ENCODE measurements at regions not wholly inside any gene's neighbourhood (a gene's known extent, or its start where the extent isn't known, plus 50 kb on each side); places are given as distances from the start of the nearest gene placed in this dataset.

GRCh38 chr1:30635391-30635975 lies 87.9 kb downstream of the MATN1 start:
- Histone ChIP-seq H3K36me3 (ENCODE audit: insufficient read depth, low read length) (no peaks in the 10 kb centered on the region), H3K9me3 (ENCODE audit: low read length) (no peaks in the 10 kb centered on the region), H4K20me1 (ENCODE audit: insufficient read depth, low read depth, low read length) (no peaks in the 10 kb centered on the region), H3K79me2 (ENCODE audit: low read length) (no peaks in the 10 kb centered on the region), H3K9ac (ENCODE audit: low read length) (no peak overlapping the region), H2AFZ (ENCODE audit: low read length) (no peak overlapping the region), H3K27ac (ENCODE audit: low read length) (no peak overlapping the region), H3K27me3 (ENCODE audit: low read length) (no peaks in the 10 kb centered on the region), H3K4me3 (ENCODE audit: low read length) (no peak overlapping the region), H3K9me2 (replicated peaks; ENCODE audit: insufficient read depth, low read length) (no peaks in the 10 kb centered on the region), H3K4me1 (ENCODE audit: low read length) (peaks cover under 1% of the 10 kb centered on the region), H3K4me2 (ENCODE audit: low read depth, low read length, poor library complexity, severe bottlenecking) (no peak overlapping the region)
- DNase-seq: no peak

DNA sequence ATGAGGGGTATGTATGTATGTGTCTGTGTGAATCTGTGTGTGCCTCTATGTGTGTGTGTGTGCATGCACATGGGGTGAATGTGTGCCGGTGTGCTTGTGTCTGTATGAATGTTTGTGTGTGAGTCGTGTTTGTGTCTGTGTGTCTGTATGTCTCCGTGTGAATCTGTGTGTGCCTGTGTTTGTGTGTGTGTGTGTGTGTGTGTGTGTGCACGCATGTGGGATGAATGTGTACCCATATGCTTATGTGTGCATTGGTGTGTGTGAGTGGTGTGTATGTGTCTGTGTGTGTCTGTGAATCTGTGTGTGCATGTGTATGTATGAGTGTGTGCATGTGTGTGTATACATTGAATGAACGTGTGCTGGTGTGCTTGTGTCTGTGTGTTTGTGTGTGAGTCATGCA lies 88.9 kb downstream of the MATN1 start:
- Histone ChIP-seq H4K20me1 (ENCODE audit: insufficient read depth, low read depth, low read length) (no peaks in the 10 kb centered on the region), H3K9me2 (replicated peaks; ENCODE audit: insufficient read depth, low read length) (no peaks in the 10 kb centered on the region), H3K27me3 (ENCODE audit: low read length) (no peaks in the 10 kb centered on the region), H3K79me2 (ENCODE audit: low read length) (no peaks in the 10 kb centered on the region), H3K27ac (ENCODE audit: low read length) (no peak overlapping the region), H3K9ac (ENCODE audit: low read length) (no peak overlapping the region), H3K4me1 (ENCODE audit: low read length) (no peaks in the 10 kb centered on the region), H3K9me3 (ENCODE audit: low read length) (no peaks in the 10 kb centered on the region), H3K4me3 (ENCODE audit: low read length) (no peak overlapping the region), H3K36me3 (ENCODE audit: insufficient read depth, low read length) (no peaks in the 10 kb centered on the region), H2AFZ (ENCODE audit: low read length) (no peak overlapping the region), H3K4me2 (ENCODE audit: low read depth, low read length, poor library complexity, severe bottlenecking) (no peak overlapping the region)
- DNase-seq: no peak

DNA sequence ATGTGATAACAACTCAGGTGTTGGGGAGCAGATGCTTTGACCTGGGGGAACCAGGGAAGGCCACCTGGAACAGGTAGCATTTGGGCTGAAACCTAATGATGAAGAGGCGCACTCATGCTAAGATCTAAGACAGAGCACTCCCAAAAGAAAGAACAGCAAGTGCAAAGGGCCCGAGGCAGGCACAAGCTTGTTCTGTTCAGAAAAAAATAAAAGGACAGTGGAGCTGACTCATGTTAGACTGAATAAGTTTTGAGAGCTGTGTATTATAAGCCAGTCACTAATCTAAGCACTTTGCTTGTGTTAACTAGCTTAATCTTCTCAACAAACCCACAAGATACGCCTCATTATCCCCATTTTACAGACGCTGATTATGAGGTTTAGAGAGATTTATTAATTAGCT lies 90.1 kb downstream of the MATN1 start:
- H3K9me2 ChIP-seq (replicated peaks; ENCODE audit: insufficient read depth, low read length): no peaks in the 10 kb centered on the region
- no peaks in the 10 kb centered on the region for H3K9me3 ChIP-seq (ENCODE audit: low read length)
- no peak for DNase-seq
- H3K4me2 ChIP-seq (ENCODE audit: low read depth, low read length, poor library complexity, severe bottlenecking): no peak overlapping the region
- no peaks in the 10 kb centered on the region for H3K4me1 ChIP-seq (ENCODE audit: low read length)
- no peaks in the 10 kb centered on the region for H3K36me3 ChIP-seq (ENCODE audit: insufficient read depth, low read length)
- H3K9ac ChIP-seq (ENCODE audit: low read length): no peak overlapping the region
- H4K20me1 ChIP-seq (ENCODE audit: insufficient read depth, low read depth, low read length): no peaks in the 10 kb centered on the region
- H3K27ac ChIP-seq (ENCODE audit: low read length): no peak overlapping the region
- H2AFZ ChIP-seq (ENCODE audit: low read length): no peak overlapping the region
- no peak overlapping the region for H3K4me3 ChIP-seq (ENCODE audit: low read length)
- no peaks in the 10 kb centered on the region for H3K27me3 ChIP-seq (ENCODE audit: low read length)
- H3K79me2 ChIP-seq (ENCODE audit: low read length): no peaks in the 10 kb centered on the region

- Histone ChIP-seq H3K79me2 (ENCODE audit: low read length) (no peaks in the 10 kb centered on the region), H3K27ac (ENCODE audit: low read length) (no peak overlapping the region), H3K4me3 (ENCODE audit: low read length) (no peak overlapping the region), H3K9me2 (replicated peaks; ENCODE audit: insufficient read depth, low read length) (no peaks in the 10 kb centered on the region), H4K20me1 (ENCODE audit: insufficient read depth, low read depth, low read length) (no peaks in the 10 kb centered on the region), H3K36me3 (ENCODE audit: insufficient read depth, low read length) (no peaks in the 10 kb centered on the region), H3K4me2 (ENCODE audit: low read depth, low read length, poor library complexity, severe bottlenecking) (no peak overlapping the region), H3K27me3 (ENCODE audit: low read length) (0 out of 2 replicates have a peak, but pooled peaks cover 1% of the 10 kb centered on the region), H3K9me3 (ENCODE audit: low read length) (peaks cover under 1% of the 10 kb centered on the region), H2AFZ (ENCODE audit: low read length) (no peak overlapping the region), H3K9ac (ENCODE audit: low read length) (no peak overlapping the region), H3K4me1 (ENCODE audit: low read length) (no peaks in the 10 kb centered on the region)
- DNase-seq: no peak
These were observed 90.9 kb downstream of the MATN1 start for GRCh38 chr1:30632481-30632880.

GRCh38 chr1:30631700-30632099 lies 91.7 kb downstream of the MATN1 start:
- Histone ChIP-seq H3K27ac (ENCODE audit: low read length) (no peak overlapping the region), H3K9me3 (ENCODE audit: low read length) (peaks cover 6% of the 10 kb centered on the region), H3K9ac (ENCODE audit: low read length) (no peak overlapping the region), H3K4me3 (ENCODE audit: low read length) (no peak overlapping the region), H3K79me2 (ENCODE audit: low read length) (no peaks in the 10 kb centered on the region), H3K27me3 (ENCODE audit: low read length) (0 out of 2 replicates have a peak, but pooled peaks cover 4% of the 10 kb centered on the region), H3K4me1 (ENCODE audit: low read length) (no peaks in the 10 kb centered on the region), H3K9me2 (replicated peaks; ENCODE audit: insufficient read depth, low read length) (no peaks in the 10 kb centered on the region), H3K36me3 (ENCODE audit: insufficient read depth, low read length) (no peaks in the 10 kb centered on the region), H3K4me2 (ENCODE audit: low read depth, low read length, poor library complexity, severe bottlenecking) (no peak overlapping the region), H4K20me1 (ENCODE audit: insufficient read depth, low read depth, low read length) (no peaks in the 10 kb centered on the region), H2AFZ (ENCODE audit: low read length) (no peak overlapping the region)
- no peak for DNase-seq

DNA sequence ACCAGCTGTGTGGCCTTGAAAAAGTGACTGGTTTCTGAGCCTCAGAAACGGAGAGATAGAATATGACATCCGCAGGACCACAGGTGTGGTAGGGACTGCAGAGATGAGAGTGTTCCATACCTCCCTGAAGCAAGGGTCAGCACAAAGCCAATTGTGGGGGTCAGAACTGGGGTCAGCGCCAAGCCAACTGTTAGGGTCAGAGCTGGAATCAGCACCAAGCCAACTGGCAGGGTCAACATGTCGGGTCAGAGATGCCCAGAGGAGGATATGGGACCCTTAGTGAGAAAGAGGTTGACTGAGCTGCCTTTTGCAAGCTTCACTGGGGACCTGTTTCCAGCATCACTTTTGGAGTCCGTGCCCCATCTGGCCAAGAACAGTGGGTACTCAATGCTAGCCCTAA lies 93.9 kb downstream of the MATN1 start:
- Histone ChIP-seq H4K20me1 (ENCODE audit: insufficient read depth, low read depth, low read length) (no peaks in the 10 kb centered on the region), H3K9me2 (replicated peaks; ENCODE audit: insufficient read depth, low read length) (no peaks in the 10 kb centered on the region), H3K9ac (ENCODE audit: low read length) (no peak overlapping the region), H3K79me2 (ENCODE audit: low read length) (no peaks in the 10 kb centered on the region), H3K27me3 (ENCODE audit: low read length) (0 out of 2 replicates have a peak, but pooled peaks cover 4% of the 10 kb centered on the region), H3K4me1 (ENCODE audit: low read length) (no peaks in the 10 kb centered on the region), H3K4me2 (ENCODE audit: low read depth, low read length, poor library complexity, severe bottlenecking) (no peak overlapping the region), H2AFZ (ENCODE audit: low read length) (no peak overlapping the region), H3K27ac (ENCODE audit: low read length) (no peak overlapping the region), H3K4me3 (ENCODE audit: low read length) (no peak overlapping the region), H3K9me3 (ENCODE audit: low read length) (peaks cover 6% of the 10 kb centered on the region), H3K36me3 (ENCODE audit: insufficient read depth, low read length) (no peaks in the 10 kb centered on the region)
- DNase-seq: no peak

- no peaks in the 10 kb centered on the region for H4K20me1 ChIP-seq (ENCODE audit: insufficient read depth, low read depth, low read length)
- H3K36me3 ChIP-seq (ENCODE audit: insufficient read depth, low read length): no peaks in the 10 kb centered on the region
- H3K9me2 ChIP-seq (replicated peaks; ENCODE audit: insufficient read depth, low read length): no peaks in the 10 kb centered on the region
- H3K4me1 ChIP-seq (ENCODE audit: low read length): no peaks in the 10 kb centered on the region
- H3K27me3 ChIP-seq (ENCODE audit: low read length): 0 out of 2 replicates have a peak, but pooled peaks cover 4% of the 10 kb centered on the region
- DNase-seq: no peak
- H3K27ac ChIP-seq (ENCODE audit: low read length): no peak overlapping the region
- H3K4me3 ChIP-seq (ENCODE audit: low read length): no peak overlapping the region
- H3K9me3 ChIP-seq (ENCODE audit: low read length): peaks cover 13% of the 10 kb centered on the region
- no peak overlapping the region for H3K4me2 ChIP-seq (ENCODE audit: low read depth, low read length, poor library complexity, severe bottlenecking)
- no peaks in the 10 kb centered on the region for H3K79me2 ChIP-seq (ENCODE audit: low read length)
- H3K9ac ChIP-seq (ENCODE audit: low read length): no peak overlapping the region
- H2AFZ ChIP-seq (ENCODE audit: low read length): no peak overlapping the region
These were observed 95.4 kb downstream of the MATN1 start for GRCh38 chr1:30627994-30628393.

GRCh38 chr1:30627206-30627605 lies 96.2 kb downstream of the MATN1 start:
- Histone ChIP-seq H3K9me2 (replicated peaks; ENCODE audit: insufficient read depth, low read length) (no peaks in the 10 kb centered on the region), H3K27ac (ENCODE audit: low read length) (no peak overlapping the region), H3K9ac (ENCODE audit: low read length) (no peak overlapping the region), H3K36me3 (ENCODE audit: insufficient read depth, low read length) (no peaks in the 10 kb centered on the region), H2AFZ (ENCODE audit: low read length) (no peak overlapping the region), H3K4me2 (ENCODE audit: low read depth, low read length, poor library complexity, severe bottlenecking) (no peak overlapping the region), H3K4me3 (ENCODE audit: low read length) (no peak overlapping the region), H4K20me1 (ENCODE audit: insufficient read depth, low read depth, low read length) (no peaks in the 10 kb centered on the region), H3K79me2 (ENCODE audit: low read length) (no peaks in the 10 kb centered on the region), H3K9me3 (ENCODE audit: low read length) (peaks cover 13% of the 10 kb centered on the region), H3K4me1 (ENCODE audit: low read length) (no peaks in the 10 kb centered on the region), H3K27me3 (ENCODE audit: low read length) (0 out of 2 replicates have a peak, but pooled peaks cover 4% of the 10 kb centered on the region)
- no peak for DNase-seq
